ENCODE measurements at regions not wholly inside any gene's neighbourhood (a gene's known extent, or its start where the extent isn't known, plus 50 kb on each side); places are given as distances from the start of the nearest gene placed in this dataset.

DNA sequence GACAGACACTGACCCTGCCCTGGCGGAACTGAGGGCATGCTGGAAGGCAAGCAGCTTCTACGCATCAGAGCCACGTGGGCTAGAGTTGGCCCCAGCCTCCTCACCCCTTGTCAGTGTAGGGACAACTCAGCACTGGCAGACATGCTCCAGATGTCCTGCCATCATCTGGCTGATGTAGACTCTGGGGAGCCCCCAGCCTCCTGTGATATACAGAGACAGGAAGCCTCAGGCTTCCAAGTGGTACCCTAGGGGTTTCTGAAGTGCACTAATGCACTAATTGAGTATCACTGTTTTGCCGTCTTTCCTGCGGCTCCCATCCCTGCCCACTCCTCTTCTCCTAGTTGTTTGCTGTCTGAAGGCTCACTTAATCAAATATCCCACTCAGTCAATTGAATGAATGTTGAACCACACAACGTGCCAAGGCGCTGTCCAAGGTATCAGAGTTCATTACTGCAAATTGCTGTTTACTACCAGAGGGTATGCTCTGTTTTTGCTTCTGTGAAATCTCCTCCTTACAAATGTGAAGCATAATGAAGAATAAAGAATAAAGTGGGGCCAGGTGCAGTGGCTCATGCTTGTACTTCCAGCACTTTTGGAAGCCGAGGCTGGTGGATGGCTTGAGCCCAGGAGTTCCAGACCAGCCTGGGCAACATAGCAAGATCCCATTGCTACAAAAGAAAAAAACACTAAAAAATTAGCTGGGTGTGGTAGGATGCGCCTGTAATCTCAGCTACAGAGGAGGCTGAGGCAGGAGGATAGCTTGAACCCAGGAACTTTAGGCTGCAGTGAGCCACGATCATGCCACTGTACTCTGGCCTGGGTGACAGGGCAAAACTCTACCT lies 76.4 kb upstream of the ZBTB18 start:
- no peak for FAIRE-seq
- peak in 4 of 5 donors; percentile 20 to 57 (median 44) for DNase-seq
- intact Hi-C loops (cut with DNase I): no loop called here
- Histone ChIP-seq H3K9me3 (ENCODE audit: control insufficient read depth in 2 of 3, insufficient read depth in 1 of 3, low read length in 3 of 3) (no peaks in the 10 kb centered on the region), H3K4me3 (ENCODE audit: low read length in 3 of 3) (no peak overlapping the region), H3K27ac (ENCODE audit: low read depth in 2 of 2, low read length in 2 of 2) (no peak overlapping the region), H3K27me3 (ENCODE audit: control insufficient read depth, insufficient read depth, low read length) (no peaks in the 10 kb centered on the region), H3K9ac (ENCODE audit: low read length in 3 of 3) (no peak overlapping the region), H3K4me1 (ENCODE audit: control insufficient read depth in 2 of 3, insufficient read depth in 2 of 3, low read depth in 1 of 3, low read length in 3 of 3) (no peaks in the 10 kb centered on the region), H3K36me3 (ENCODE audit: control insufficient read depth in 2 of 3, insufficient read depth in 3 of 3, low read length in 3 of 3) (no peaks in the 10 kb centered on the region)
- TF ChIP-seq, protein P1, sequence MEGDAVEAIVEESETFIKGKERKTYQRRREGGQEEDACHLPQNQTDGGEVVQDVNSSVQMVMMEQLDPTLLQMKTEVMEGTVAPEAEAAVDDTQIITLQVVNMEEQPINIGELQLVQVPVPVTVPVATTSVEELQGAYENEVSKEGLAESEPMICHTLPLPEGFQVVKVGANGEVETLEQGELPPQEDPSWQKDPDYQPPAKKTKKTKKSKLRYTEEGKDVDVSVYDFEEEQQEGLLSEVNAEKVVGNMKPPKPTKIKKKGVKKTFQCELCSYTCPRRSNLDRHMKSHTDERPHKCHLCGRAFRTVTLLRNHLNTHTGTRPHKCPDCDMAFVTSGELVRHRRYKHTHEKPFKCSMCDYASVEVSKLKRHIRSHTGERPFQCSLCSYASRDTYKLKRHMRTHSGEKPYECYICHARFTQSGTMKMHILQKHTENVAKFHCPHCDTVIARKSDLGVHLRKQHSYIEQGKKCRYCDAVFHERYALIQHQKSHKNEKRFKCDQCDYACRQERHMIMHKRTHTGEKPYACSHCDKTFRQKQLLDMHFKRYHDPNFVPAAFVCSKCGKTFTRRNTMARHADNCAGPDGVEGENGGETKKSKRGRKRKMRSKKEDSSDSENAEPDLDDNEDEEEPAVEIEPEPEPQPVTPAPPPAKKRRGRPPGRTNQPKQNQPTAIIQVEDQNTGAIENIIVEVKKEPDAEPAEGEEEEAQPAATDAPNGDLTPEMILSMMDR (IDR thresholded peaks at IDR 0.05; ENCODE audit: borderline replicate concordance, extremely low read depth, insufficient read depth): no peak

DNA sequence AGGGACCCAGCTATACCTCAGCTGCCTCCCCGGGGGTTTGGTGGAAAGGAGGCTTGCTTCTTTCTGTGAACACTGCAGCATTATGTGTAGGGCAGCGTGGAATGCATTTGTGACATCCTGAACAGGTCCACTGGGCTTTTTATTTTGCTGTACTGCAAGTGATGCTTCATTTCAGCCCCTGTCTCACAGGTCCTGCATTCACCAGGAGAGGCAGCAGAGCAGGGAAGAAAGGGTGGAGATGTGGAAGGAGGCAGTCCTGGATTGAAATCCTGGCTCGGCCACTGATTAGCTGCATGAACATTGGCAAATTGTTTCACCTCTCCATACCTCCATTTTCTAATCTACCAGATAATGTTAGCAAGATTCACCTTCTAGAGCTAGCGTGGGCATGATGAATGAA lies 77.9 kb upstream of the ZBTB18 start:
- no peaks in the 10 kb centered on the region for H3K4me1 ChIP-seq (ENCODE audit: control insufficient read depth in 2 of 3, insufficient read depth in 2 of 3, low read depth in 1 of 3, low read length in 3 of 3)
- no peaks in the 10 kb centered on the region for H3K27me3 ChIP-seq (ENCODE audit: control insufficient read depth, insufficient read depth, low read length)
- H3K9ac ChIP-seq (ENCODE audit: low read length in 3 of 3): no peak overlapping the region
- H3K4me3 ChIP-seq (ENCODE audit: low read length in 3 of 3): no peak overlapping the region
- no peaks in the 10 kb centered on the region for H3K36me3 ChIP-seq (ENCODE audit: control insufficient read depth in 2 of 3, insufficient read depth in 3 of 3, low read length in 3 of 3)
- no peak for DNase-seq
- no peak overlapping the region for H3K27ac ChIP-seq (ENCODE audit: low read depth in 2 of 2, low read length in 2 of 2)
- no peaks in the 10 kb centered on the region for H3K9me3 ChIP-seq (ENCODE audit: control insufficient read depth in 2 of 3, insufficient read depth in 1 of 3, low read length in 3 of 3)
- intact Hi-C loops (cut with DNase I): no loop called here
- TF ChIP-seq, protein P1 (IDR thresholded peaks at IDR 0.05; ENCODE audit: borderline replicate concordance, extremely low read depth, insufficient read depth): no peak
- no peak for FAIRE-seq

DNA sequence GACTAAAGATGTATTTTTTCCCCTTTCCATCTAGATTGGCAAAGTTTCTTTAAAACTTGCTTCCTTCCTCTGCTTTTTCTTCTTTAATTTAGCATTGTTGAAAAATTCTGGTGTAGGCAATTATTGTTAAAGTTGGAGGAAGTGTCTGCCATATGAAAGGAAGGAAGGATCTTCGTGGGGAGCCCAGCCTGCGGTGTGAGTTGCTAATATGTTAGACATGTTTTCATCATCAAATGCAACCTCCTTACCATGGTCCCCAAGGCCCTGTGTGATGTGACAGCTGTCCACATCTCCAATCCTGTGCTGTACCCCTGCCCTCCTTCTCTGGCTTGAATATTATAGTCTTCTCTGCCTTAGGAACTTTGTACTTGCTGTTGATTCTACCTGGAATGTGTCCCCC lies 81.0 kb upstream of the ZBTB18 start:
- FAIRE-seq (no peak), DNase-seq (no peak)
- Histone ChIP-seq H3K36me3 (ENCODE audit: control insufficient read depth in 2 of 3, insufficient read depth in 3 of 3, low read length in 3 of 3) (no peaks in the 10 kb centered on the region), H3K27me3 (ENCODE audit: control insufficient read depth, insufficient read depth, low read length) (no peaks in the 10 kb centered on the region), H3K9ac (ENCODE audit: low read length in 3 of 3) (no peak overlapping the region), H3K4me1 (ENCODE audit: control insufficient read depth in 2 of 3, insufficient read depth in 2 of 3, low read depth in 1 of 3, low read length in 3 of 3) (no peaks in the 10 kb centered on the region), H3K27ac (ENCODE audit: low read depth in 2 of 2, low read length in 2 of 2) (no peak overlapping the region), H3K4me3 (ENCODE audit: low read length in 3 of 3) (no peak overlapping the region), H3K9me3 (ENCODE audit: control insufficient read depth in 2 of 3, insufficient read depth in 1 of 3, low read length in 3 of 3) (no peaks in the 10 kb centered on the region)
- TF ChIP-seq, protein P1 (IDR thresholded peaks at IDR 0.05; ENCODE audit: borderline replicate concordance, extremely low read depth, insufficient read depth): no peak
- intact Hi-C loops (cut with DNase I): no loop called here
